GM23338 (cell line): ENCODE measurements at regions not wholly inside any gene's neighbourhood (a gene's known extent, or its start where the extent isn't known, plus 50 kb on each side); places are given as distances from the start of the nearest gene placed in this dataset.

ENCODE experiments used
- ATAC-seq: fragments of 200-7000 bp; cut with Tn5 transposase; 3 replicates; pipeline ENCODE4 v1.9.1; 2020
- DNase-seq: peaks from one replicate; pipeline ENCODE4 v3.0.0-alpha.2; 2015; ENCODE audit warnings: low spot score
- H2AFZ ChIP-seq: fragments of 200-600 bp; sonication (generic); 2 replicates; pipeline ENCODE4 v1.8.0; 2016; ENCODE audit warnings: antibody characterized with exemption, mild to moderate bottlenecking, moderate library complexity
- H3F3A ChIP-seq: fragments of 200-600 bp; sonication (generic); replicated peaks from 2 replicates; pipeline ENCODE4 v1.8.0; 2017; ENCODE audit warnings: antibody characterized with exemption, mixed run types, low read depth
- H3K27ac ChIP-seq: fragments of 200-600 bp; sonication (generic); 2 replicates; pipeline ENCODE4 v1.6.1; 2016; ENCODE audit warnings: low read depth
- H3K27me3 ChIP-seq: fragments of 200-600 bp; sonication (generic); 2 replicates; pipeline ENCODE4 v1.8.0; 2016; ENCODE audit warnings: mild to moderate bottlenecking, mixed run types, moderate library complexity; ENCODE audit not compliant: insufficient read depth
- H3K36me3 ChIP-seq: fragments of 200-600 bp; sonication (generic); 2 replicates; pipeline ENCODE4 v1.8.0; 2016; ENCODE audit warnings: mild to moderate bottlenecking; ENCODE audit not compliant: insufficient read depth
- H3K4me1 ChIP-seq: fragments of 200-600 bp; sonication (generic); 2 replicates; pipeline ENCODE4 v1.8.0; 2016; ENCODE audit warnings: mild to moderate bottlenecking, moderate library complexity; ENCODE audit not compliant: insufficient read depth
- H3K4me2 ChIP-seq: fragments of 200-600 bp; sonication (generic); 2 replicates; pipeline ENCODE4 v1.7.1; 2017; ENCODE audit warnings: mixed run types
- H3K4me3 ChIP-seq: fragments of 200-600 bp; sonication (generic); 2 replicates; pipeline ENCODE4 v1.6.1; 2016; ENCODE audit warnings: mixed run types
- H3K79me2 ChIP-seq: fragments of 200-600 bp; sonication (generic); replicated peaks from 2 replicates; pipeline ENCODE4 v1.8.0; 2017; ENCODE audit warnings: mild to moderate bottlenecking; ENCODE audit not compliant: insufficient read depth
- H3K9me2 ChIP-seq: fragments of 200-600 bp; sonication (generic); 2 replicates; pipeline ENCODE4 v1.8.0; 2017; ENCODE audit not compliant: insufficient read depth
- H4K20me1 ChIP-seq: fragments of 200-600 bp; sonication (generic); replicated peaks from 2 replicates; pipeline ENCODE4 v1.8.0; 2017; ENCODE audit warnings: mild to moderate bottlenecking; ENCODE audit not compliant: insufficient read depth
- H3K27ac Mint-ChIP-seq: 2 replicates; pipeline ENCODE4 v1.8.0; 2020; ENCODE audit warnings: inconsistent platforms, mild to moderate bottlenecking, moderate library complexity, mixed read lengths
- H3K27me3 Mint-ChIP-seq: 3 replicates; pipeline ENCODE4 v1.8.0; 2022; ENCODE audit warnings: low read depth, mild to moderate bottlenecking, moderate library complexity, mixed read lengths, inconsistent platforms; ENCODE audit not compliant: insufficient read depth, poor library complexity
- H3K36me3 Mint-ChIP-seq: 3 replicates; pipeline ENCODE4 v1.8.0; 2021; ENCODE audit warnings: low read depth, mild to moderate bottlenecking, inconsistent platforms, moderate library complexity, mixed read lengths
- H3K4me1 Mint-ChIP-seq: 3 replicates; pipeline ENCODE4 v1.8.0; 2020; ENCODE audit warnings: mild to moderate bottlenecking, inconsistent platforms, mixed read lengths
- H3K4me3 Mint-ChIP-seq: 3 replicates; pipeline ENCODE4 v1.8.0; 2021; ENCODE audit warnings: moderate library complexity, mild to moderate bottlenecking, inconsistent platforms, mixed read lengths
- H3K9me3 Mint-ChIP-seq: 3 replicates; pipeline ENCODE4 v1.8.0; 2020; ENCODE audit warnings: moderate library complexity, mild to moderate bottlenecking, inconsistent platforms, mixed read lengths
- CREB1 ChIP-seq: fragments of 250-450 bp; sonication (Bioruptor Pico); IDR thresholded peaks from 2 replicates; pipeline ENCODE4 v1.5.0; 2020; ENCODE audit warnings: low read depth, mild to moderate bottlenecking, moderate library complexity
- EZH2 ChIP-seq: fragments of 200-600 bp; sonication (generic); IDR thresholded peaks from one replicate; pipeline ENCODE4 v1.8.0; 2017; ENCODE audit warnings: antibody characterized with exemption, mild to moderate bottlenecking, low read depth; ENCODE audit not compliant: unreplicated experiment
- EZH2phosphoT487 ChIP-seq: fragments of 200-600 bp; sonication (generic); IDR thresholded peaks from one replicate; pipeline ENCODE4 v1.8.1; 2018; ENCODE audit warnings: antibody characterized with exemption; ENCODE audit not compliant: unreplicated experiment
- JUNB ChIP-seq: IDR thresholded peaks from one replicate; pipeline ENCODE4 v1.6.1; 2016; ENCODE audit warnings: antibody characterized with exemption; ENCODE audit not compliant: unreplicated experiment
- NANOG ChIP-seq: IDR thresholded peaks from 2 replicates; pipeline ENCODE4 v1.6.1; 2016; ENCODE audit warnings: antibody characterized with exemption, borderline replicate concordance
- POLR2AphosphoS5 ChIP-seq: IDR thresholded peaks from 2 replicates; pipeline ENCODE4 v1.6.1; 2016; ENCODE audit warnings: antibody characterized with exemption, low read depth
- STAT1 ChIP-seq: IDR thresholded peaks from one replicate; pipeline ENCODE4 v1.6.1; 2016; ENCODE audit warnings: antibody characterized with exemption; ENCODE audit not compliant: unreplicated experiment
- ZNF114 ChIP-seq: fragments of 250-450 bp; sonication (Bioruptor Pico); IDR thresholded peaks from 2 replicates; pipeline ENCODE4 v1.5.0; 2020; ENCODE audit warnings: mild to moderate bottlenecking, moderate library complexity
- ZNF331 ChIP-seq: fragments of 250-450 bp; sonication (Bioruptor Pico); IDR thresholded peaks from 2 replicates; pipeline ENCODE4 v1.5.0; 2020; ENCODE audit warnings: low read depth, mild to moderate bottlenecking, moderate library complexity
- TF ChIP-seq, protein P1 (sequence below): IDR thresholded peaks from 2 replicates; pipeline ENCODE4 v1.6.1; 2016; ENCODE audit warnings: antibody characterized with exemption
- TF ChIP-seq, protein P2 (sequence below): IDR thresholded peaks from one replicate; pipeline ENCODE4 v1.6.1; 2018; ENCODE audit warnings: antibody characterized with exemption; ENCODE audit not compliant: unreplicated experiment
- TF ChIP-seq, protein P3 (sequence below), 2 experiments: fragments of 200-600 bp in 1 of 2; sonication (generic) in 1 of 2; conservative IDR thresholded peaks; 2 replicates each; pipeline versions ENCODE4 v1.5.1 to v1.6.1; 2016 to 2017; ENCODE audit warnings: antibody characterized with exemption in 2 of 2, low read depth in 2 of 2, mild to moderate bottlenecking in 2 of 2, moderate library complexity in 1 of 2
- TF ChIP-seq, protein P4 (sequence below): fragments of 250-450 bp; sonication (Bioruptor Pico); IDR thresholded peaks from 2 replicates; pipeline ENCODE4 v1.5.0; 2020; ENCODE audit warnings: mild to moderate bottlenecking, moderate library complexity

DNA sequence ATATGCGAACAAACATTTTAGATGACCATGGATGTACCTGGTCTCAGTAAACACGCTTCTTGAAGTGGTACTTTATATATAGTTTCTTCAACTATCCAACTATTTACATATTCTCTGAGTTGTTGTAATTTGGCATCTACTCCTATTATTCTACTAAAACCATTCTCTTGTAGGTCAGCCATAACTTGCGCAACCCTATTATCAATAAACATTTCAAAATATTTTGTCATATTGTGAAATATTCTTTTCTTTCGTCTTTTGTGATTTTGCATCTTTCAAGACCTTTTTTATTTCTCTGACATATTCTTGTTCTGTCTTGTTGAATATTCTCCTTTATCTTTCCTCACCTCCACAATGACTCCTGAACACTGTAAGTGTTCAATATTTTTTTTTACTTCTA, 753.3 kb downstream of the NXPH1 start:
- Mint-ChIP-seq H3K4me1 (no peaks in the 10 kb centered on the region), H3K36me3 (no peaks in the 10 kb centered on the region), H3K4me3 (no peak overlapping the region), H3K27me3 (no peaks in the 10 kb centered on the region), H3K9me3 (no peaks in the 10 kb centered on the region; the same call in 2 of the 3 replicates), H3K27ac (no peak overlapping the region)
- Histone ChIP-seq H3K4me2 (no peak overlapping the region), H3K4me1 (no peaks in the 10 kb centered on the region), H3F3A (no peaks in the 10 kb centered on the region), H3K79me2 (no peaks in the 10 kb centered on the region), H3K27ac (no peak overlapping the region), H3K36me3 (no peaks in the 10 kb centered on the region), H2AFZ (no peak overlapping the region), H3K27me3 (no peaks in the 10 kb centered on the region), H3K4me3 (no peak overlapping the region), H4K20me1 (no peaks in the 10 kb centered on the region), H3K9me2 (0 out of 2 replicates have a peak, but pooled peaks cover 5% of the 10 kb centered on the region)
- TF ChIP-seq, protein P1, sequence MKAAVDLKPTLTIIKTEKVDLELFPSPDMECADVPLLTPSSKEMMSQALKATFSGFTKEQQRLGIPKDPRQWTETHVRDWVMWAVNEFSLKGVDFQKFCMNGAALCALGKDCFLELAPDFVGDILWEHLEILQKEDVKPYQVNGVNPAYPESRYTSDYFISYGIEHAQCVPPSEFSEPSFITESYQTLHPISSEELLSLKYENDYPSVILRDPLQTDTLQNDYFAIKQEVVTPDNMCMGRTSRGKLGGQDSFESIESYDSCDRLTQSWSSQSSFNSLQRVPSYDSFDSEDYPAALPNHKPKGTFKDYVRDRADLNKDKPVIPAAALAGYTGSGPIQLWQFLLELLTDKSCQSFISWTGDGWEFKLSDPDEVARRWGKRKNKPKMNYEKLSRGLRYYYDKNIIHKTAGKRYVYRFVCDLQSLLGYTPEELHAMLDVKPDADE, result no peak
- TF ChIP-seq, protein P2, sequence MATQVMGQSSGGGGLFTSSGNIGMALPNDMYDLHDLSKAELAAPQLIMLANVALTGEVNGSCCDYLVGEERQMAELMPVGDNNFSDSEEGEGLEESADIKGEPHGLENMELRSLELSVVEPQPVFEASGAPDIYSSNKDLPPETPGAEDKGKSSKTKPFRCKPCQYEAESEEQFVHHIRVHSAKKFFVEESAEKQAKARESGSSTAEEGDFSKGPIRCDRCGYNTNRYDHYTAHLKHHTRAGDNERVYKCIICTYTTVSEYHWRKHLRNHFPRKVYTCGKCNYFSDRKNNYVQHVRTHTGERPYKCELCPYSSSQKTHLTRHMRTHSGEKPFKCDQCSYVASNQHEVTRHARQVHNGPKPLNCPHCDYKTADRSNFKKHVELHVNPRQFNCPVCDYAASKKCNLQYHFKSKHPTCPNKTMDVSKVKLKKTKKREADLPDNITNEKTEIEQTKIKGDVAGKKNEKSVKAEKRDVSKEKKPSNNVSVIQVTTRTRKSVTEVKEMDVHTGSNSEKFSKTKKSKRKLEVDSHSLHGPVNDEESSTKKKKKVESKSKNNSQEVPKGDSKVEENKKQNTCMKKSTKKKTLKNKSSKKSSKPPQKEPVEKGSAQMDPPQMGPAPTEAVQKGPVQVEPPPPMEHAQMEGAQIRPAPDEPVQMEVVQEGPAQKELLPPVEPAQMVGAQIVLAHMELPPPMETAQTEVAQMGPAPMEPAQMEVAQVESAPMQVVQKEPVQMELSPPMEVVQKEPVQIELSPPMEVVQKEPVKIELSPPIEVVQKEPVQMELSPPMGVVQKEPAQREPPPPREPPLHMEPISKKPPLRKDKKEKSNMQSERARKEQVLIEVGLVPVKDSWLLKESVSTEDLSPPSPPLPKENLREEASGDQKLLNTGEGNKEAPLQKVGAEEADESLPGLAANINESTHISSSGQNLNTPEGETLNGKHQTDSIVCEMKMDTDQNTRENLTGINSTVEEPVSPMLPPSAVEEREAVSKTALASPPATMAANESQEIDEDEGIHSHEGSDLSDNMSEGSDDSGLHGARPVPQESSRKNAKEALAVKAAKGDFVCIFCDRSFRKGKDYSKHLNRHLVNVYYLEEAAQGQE, result no peak
- TF ChIP-seq EZH2 (no peak), ZNF114 (CRISPR knock-in tag) (no peak), EZH2phosphoT487 (no peak), NANOG (no peak), ZNF331 (CRISPR knock-in tag) (no peak), JUNB (no peak), POLR2AphosphoS5 (no peak), STAT1 (no peak), CREB1 (no peak)
- TF ChIP-seq, protein P3, sequence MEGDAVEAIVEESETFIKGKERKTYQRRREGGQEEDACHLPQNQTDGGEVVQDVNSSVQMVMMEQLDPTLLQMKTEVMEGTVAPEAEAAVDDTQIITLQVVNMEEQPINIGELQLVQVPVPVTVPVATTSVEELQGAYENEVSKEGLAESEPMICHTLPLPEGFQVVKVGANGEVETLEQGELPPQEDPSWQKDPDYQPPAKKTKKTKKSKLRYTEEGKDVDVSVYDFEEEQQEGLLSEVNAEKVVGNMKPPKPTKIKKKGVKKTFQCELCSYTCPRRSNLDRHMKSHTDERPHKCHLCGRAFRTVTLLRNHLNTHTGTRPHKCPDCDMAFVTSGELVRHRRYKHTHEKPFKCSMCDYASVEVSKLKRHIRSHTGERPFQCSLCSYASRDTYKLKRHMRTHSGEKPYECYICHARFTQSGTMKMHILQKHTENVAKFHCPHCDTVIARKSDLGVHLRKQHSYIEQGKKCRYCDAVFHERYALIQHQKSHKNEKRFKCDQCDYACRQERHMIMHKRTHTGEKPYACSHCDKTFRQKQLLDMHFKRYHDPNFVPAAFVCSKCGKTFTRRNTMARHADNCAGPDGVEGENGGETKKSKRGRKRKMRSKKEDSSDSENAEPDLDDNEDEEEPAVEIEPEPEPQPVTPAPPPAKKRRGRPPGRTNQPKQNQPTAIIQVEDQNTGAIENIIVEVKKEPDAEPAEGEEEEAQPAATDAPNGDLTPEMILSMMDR (conservative IDR thresholded peaks at IDR 0.05; ENCODE audit: low read depth in 2 of 2), result no peak
- TF ChIP-seq, protein P4, sequence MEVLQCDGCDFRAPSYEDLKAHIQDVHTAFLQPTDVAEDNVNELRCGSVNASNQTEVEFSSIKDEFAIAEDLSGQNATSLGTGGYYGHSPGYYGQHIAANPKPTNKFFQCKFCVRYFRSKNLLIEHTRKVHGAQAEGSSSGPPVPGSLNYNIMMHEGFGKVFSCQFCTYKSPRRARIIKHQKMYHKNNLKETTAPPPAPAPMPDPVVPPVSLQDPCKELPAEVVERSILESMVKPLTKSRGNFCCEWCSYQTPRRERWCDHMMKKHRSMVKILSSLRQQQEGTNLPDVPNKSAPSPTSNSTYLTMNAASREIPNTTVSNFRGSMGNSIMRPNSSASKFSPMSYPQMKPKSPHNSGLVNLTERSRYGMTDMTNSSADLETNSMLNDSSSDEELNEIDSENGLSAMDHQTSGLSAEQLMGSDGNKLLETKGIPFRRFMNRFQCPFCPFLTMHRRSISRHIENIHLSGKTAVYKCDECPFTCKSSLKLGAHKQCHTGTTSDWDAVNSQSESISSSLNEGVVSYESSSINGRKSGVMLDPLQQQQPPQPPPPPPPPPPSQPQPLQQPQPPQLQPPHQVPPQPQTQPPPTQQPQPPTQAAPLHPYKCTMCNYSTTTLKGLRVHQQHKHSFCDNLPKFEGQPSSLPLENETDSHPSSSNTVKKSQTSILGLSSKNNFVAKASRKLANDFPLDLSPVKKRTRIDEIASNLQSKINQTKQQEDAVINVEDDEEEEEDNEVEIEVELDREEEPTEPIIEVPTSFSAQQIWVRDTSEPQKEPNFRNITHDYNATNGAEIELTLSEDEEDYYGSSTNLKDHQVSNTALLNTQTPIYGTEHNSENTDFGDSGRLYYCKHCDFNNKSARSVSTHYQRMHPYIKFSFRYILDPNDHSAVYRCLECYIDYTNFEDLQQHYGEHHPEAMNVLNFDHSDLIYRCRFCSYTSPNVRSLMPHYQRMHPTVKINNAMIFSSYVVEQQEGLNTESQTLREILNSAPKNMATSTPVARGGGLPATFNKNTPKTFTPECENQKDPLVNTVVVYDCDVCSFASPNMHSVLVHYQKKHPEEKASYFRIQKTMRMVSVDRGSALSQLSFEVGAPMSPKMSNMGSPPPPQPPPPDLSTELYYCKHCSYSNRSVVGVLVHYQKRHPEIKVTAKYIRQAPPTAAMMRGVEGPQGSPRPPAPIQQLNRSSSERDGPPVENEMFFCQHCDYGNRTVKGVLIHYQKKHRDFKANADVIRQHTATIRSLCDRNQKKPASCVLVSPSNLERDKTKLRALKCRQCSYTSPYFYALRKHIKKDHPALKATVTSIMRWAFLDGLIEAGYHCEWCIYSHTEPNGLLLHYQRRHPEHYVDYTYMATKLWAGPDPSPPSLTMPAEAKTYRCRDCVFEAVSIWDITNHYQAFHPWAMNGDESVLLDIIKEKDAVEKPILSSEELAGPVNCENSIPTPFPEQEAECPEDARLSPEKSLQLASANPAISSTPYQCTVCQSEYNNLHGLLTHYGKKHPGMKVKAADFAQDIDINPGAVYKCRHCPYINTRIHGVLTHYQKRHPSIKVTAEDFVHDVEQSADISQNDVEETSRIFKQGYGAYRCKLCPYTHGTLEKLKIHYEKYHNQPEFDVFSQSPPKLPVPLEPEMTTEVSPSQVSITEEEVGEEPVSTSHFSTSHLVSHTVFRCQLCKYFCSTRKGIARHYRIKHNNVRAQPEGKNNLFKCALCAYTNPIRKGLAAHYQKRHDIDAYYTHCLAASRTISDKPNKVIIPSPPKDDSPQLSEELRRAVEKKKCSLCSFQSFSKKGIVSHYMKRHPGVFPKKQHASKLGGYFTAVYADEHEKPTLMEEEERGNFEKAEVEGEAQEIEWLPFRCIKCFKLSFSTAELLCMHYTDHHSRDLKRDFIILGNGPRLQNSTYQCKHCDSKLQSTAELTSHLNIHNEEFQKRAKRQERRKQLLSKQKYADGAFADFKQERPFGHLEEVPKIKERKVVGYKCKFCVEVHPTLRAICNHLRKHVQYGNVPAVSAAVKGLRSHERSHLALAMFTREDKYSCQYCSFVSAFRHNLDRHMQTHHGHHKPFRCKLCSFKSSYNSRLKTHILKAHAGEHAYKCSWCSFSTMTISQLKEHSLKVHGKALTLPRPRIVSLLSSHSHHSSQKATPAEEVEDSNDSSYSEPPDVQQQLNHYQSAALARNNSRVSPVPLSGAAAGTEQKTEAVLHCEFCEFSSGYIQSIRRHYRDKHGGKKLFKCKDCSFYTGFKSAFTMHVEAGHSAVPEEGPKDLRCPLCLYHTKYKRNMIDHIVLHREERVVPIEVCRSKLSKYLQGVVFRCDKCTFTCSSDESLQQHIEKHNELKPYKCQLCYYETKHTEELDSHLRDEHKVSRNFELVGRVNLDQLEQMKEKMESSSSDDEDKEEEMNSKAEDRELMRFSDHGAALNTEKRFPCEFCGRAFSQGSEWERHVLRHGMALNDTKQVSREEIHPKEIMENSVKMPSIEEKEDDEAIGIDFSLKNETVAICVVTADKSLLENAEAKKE (CRISPR knock-in tag), result no peak
- ATAC-seq (no peak), DNase-seq (no peak)
